Heart right ventricle (tissue), 16 donors: ENCODE measurements at regions not wholly inside any gene's neighbourhood (a gene's known extent, or its start where the extent isn't known, plus 50 kb on each side); places are given as distances from the start of the nearest gene placed in this dataset.

ENCODE experiments used
- ATAC-seq, 8 donors: fragments of 200-7000 bp; cut with Tn5 transposase; one replicate each; pipeline ENCODE4 v1.9.1; 2020; ENCODE audit warnings: mild to moderate bottlenecking in 8 of 8, moderate library complexity in 8 of 8, moderate number of reproducible peaks in 1 of 8
- DNase-seq, 2 donors: peaks; one replicate each; pipeline ENCODE4 v3.0.0-alpha.2; 2020
- H3K27ac ChIP-seq, 10 donors: fragments of 200-600 bp; sonication (generic) in 2 of 10; one replicate each; pipeline versions ENCODE4 v1.5.0 to v1.8.0; 2020 to 2022; ENCODE audit warnings: mild to moderate bottlenecking in 3 of 10
- H3K27me3 ChIP-seq, 7 donors: fragments of 200-600 bp; one replicate each; pipeline ENCODE4 v1.8.0; 2021 to 2022; ENCODE audit warnings: mild to moderate bottlenecking in 2 of 7
- H3K36me3 ChIP-seq, 9 donors: fragments of 200-600 bp; sonication (generic) in 1 of 9; one replicate each; pipeline versions ENCODE4 v1.5.0 to v1.8.0; 2020 to 2022; ENCODE audit warnings: mild to moderate bottlenecking in 2 of 9
- H3K4me1 ChIP-seq, 9 donors: fragments of 200-600 bp; sonication (generic) in 1 of 9; one replicate each; pipeline versions ENCODE4 v1.5.0 to v1.8.0; 2020 to 2022; ENCODE audit warnings: mild to moderate bottlenecking in 4 of 9
- H3K4me3 ChIP-seq, 10 donors: fragments of 200-600 bp; sonication (generic) in 2 of 10; one replicate each; pipeline versions ENCODE4 v1.5.0 to v1.8.0; 2020 to 2022; ENCODE audit warnings: mild to moderate bottlenecking in 7 of 10, moderate library complexity in 2 of 10
- H3K9me3 ChIP-seq, 11 donors: fragments of 200-600 bp in 10 of 11; sonication (generic) in 2 of 11; one replicate each; pipeline versions ENCODE4 v1.5.0 to v1.8.0; 2013 to 2022; ENCODE audit warnings: mild to moderate bottlenecking in 2 of 11, control low read depth in 1 of 11, moderate library complexity in 1 of 11
- CTCF ChIP-seq, 9 donors: fragments of 200-600 bp; sonication (generic) in 2 of 9; IDR thresholded peaks; one replicate each; pipeline versions ENCODE4 v1.5.0 to v1.8.0; 2021 to 2022; ENCODE audit warnings: antibody characterized with exemption in 9 of 9, mild to moderate bottlenecking in 5 of 9, moderate library complexity in 1 of 9
- WGBS, 2 donors: extraction: QIAGEN DNeasy Blood & Tissue Kit; methylation state at CpG; one replicate each; pipeline ENCODE4 v1.1.7; 2013; ENCODE audit warnings: inconsistent platforms in 1 of 2; 5-methylcytosine and 5-hydroxymethylcytosine counted together
- intact Hi-C, 10 donors: fragments of 100-400 bp; cut with DNase I; formaldehyde crosslinking; loops; one replicate each; pipeline versions ENCODE4 v1.11.1 to v1.14.2; 2022
- donor health status: Arrhythmogenic right ventricular cardiomyopathy.
- donor health status: ischemic (EF 13 %, LVEDD 7.1; RV severe dilation, severe dysfunction).
- donor health status: healthy with polysubstance abuse.
- donor health status: DM: no; HTN: yes; CAD: no.
- donor health status: DM: no; HTN: no; CAD: no.
- donor health status: ischemic (EF 25% LVEDD 6.9; RV normal size, moderate dysfunction).
- donor health status: ischemic (EF 25% LVEDD 5.7; RV mildly dilated, moderate dysfunction).
- donor health status: healthy.
- donor health status: DM: yes; HTN: yes; CAD: no.
- donor health status: Ischemic cardiomyopathy.
- donor health status: ischemic (EF 35%, LVEDD 5.7; RV mildly dilated, moderate dysfunction).
- donor health status: nonischemic (EF 11% LVEDD 7.7; RV severe dilation, severe dysfunction).
- donor health status: DM: yes; HTN: yes; CAD: no.
- donor health status: PGD.
- donor health status: ischemic (EF 29% LVEDD 5.4; RV normal size, mild dysfunction).
- donor health status: nonischemic (EF 23%, LVEDD 6.1; RV moderate dilation, normal function).

DNA sequence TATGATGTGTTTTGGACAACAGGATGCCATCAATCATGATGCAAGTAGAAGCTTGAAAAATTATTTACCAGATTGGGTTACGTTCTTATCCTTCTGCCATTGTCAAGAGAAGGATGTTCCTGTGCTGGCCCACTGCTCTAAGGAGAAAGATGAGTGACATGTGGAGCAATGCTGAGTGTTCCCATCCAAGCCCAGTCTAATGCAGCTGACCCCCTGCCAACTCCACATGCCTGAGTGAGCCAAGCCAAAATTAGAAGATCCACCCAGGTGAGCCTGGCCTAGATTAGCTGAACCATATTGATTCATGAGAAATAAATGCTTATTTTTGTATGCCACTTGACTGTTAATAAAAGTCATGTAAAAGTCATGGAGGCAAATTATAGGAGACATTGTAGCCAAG lies 446.5 kb downstream of the CNTN3 start:
- intact Hi-C loops, result no loop called here
- no peak overlapping the region for H3K27ac ChIP-seq
- peaks cover 0 to 7% (median 0%) of the 10 kb centered on the region in 11 donors for H3K9me3 ChIP-seq

GRCh38 chr3:74165211-74165610 lies 449.2 kb downstream of the CNTN3 start:
- TF ChIP-seq CTCF (IDR thresholded peaks at IDR 0.05), result no peak
- H3K27me3 ChIP-seq, result no peaks in the 10 kb centered on the region
- no peak overlapping the region for H3K4me3 ChIP-seq
- no peaks in the 10 kb centered on the region for H3K4me1 ChIP-seq
- intact Hi-C loops, result no loop called here
- 81 to 86% methylated on average over 4 of the region's 4 CpGs for WGBS, 2 donors
- ATAC-seq (no peak), DNase-seq (no peak)
- no peak overlapping the region for H3K27ac ChIP-seq
- peaks cover 0 to 25% (median 0%) of the 10 kb centered on the region in 11 donors for H3K9me3 ChIP-seq
- H3K36me3 ChIP-seq, result no peaks in the 10 kb centered on the region

More for the DNA sequence above, 446.5 kb downstream of the CNTN3 start:
- ATAC-seq, result no peak
- 63 to 70% methylated on average over 1 of the region's 1 CpG for WGBS, 2 donors
- no peak for DNase-seq
- H3K4me1 ChIP-seq, result no peaks in the 10 kb centered on the region
- H3K4me3 ChIP-seq, result no peak overlapping the region
- H3K27me3 ChIP-seq, result no peaks in the 10 kb centered on the region
- no peak for TF ChIP-seq CTCF (IDR thresholded peaks at IDR 0.05)
- no peaks in the 10 kb centered on the region for H3K36me3 ChIP-seq

DNA sequence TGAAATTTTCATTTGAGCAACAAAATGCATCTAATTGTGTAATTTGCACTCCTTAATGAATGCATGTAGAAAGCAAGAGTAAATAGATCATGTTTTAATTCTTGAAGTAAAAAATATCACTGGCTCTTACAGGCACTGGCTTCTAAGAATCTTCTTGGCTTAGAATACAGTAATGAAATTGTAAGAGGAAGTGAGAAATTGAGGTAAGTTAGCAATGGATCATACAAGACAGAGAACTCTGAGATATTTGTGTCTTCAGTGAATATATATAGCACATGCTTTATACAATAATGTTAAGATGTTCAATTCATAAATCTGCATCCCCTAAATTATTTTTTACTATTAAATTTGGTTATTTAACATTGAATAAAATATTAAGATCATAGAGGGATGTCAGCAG lies 465.0 kb downstream of the CNTN3 start:
- H3K27me3 ChIP-seq, result no peaks in the 10 kb centered on the region
- H3K4me1 ChIP-seq, result no peaks in the 10 kb centered on the region
- H3K36me3 ChIP-seq, result no peaks in the 10 kb centered on the region
- H3K9me3 ChIP-seq, result peaks cover 0 to 3% (median 0%) of the 10 kb centered on the region in 11 donors
- intact Hi-C loops, result no loop called here
- H3K27ac ChIP-seq, result no peak overlapping the region
- DNase-seq (no peak), ATAC-seq (no peak)
- no peak for TF ChIP-seq CTCF (IDR thresholded peaks at IDR 0.05)
- no peak overlapping the region for H3K4me3 ChIP-seq

GRCh38 chr3:74145277-74145676 lies 469.2 kb downstream of the CNTN3 start:
- intact Hi-C loops, result no loop called here

More at GRCh38 chr3:74145277-74145676, 469.2 kb downstream of the CNTN3 start:
- TF ChIP-seq CTCF (IDR thresholded peaks at IDR 0.05), result no peak
- H3K4me1 ChIP-seq, result no peaks in the 10 kb centered on the region
- no peak overlapping the region for H3K27ac ChIP-seq
- H3K9me3 ChIP-seq, result no peaks in the 10 kb centered on the region
- no peak overlapping the region for H3K4me3 ChIP-seq
- H3K27me3 ChIP-seq, result peaks cover 0 to 3% (median 0%) of the 10 kb centered on the region in 7 donors
- no peaks in the 10 kb centered on the region for H3K36me3 ChIP-seq
- DNase-seq (no peak), ATAC-seq (no peak)
- 53 to 73% methylated on average over 1 of the region's 1 CpG for WGBS, 2 donors
